GM19351 (cell line): ENCODE measurements at regions not wholly inside any gene's neighbourhood (a gene's known extent, or its start where the extent isn't known, plus 50 kb on each side); places are given as distances from the start of the nearest gene placed in this dataset.

ENCODE experiments used
- ATAC-seq: cut with Tn5 transposase; IDR thresholded peaks from one replicate; pipeline ENCODE4 v1.9.1; 2021; ENCODE audit warnings: mild to moderate bottlenecking, moderate library complexity; ENCODE audit not compliant: unreplicated experiment

- no peak for ATAC-seq
These were observed 484.3 kb upstream of the KLHL29 start for GRCh38 chr2:22900674-22901073.

- ATAC-seq: no peak
These were observed 483.4 kb upstream of the KLHL29 start for GRCh38 chr2:22901471-22902179.

GRCh38 chr2:22902180-22902550 lies 482.8 kb upstream of the KLHL29 start:
- ATAC-seq: no peak

GRCh38 chr2:22902662-22903165 lies 482.3 kb upstream of the KLHL29 start:
- ATAC-seq: no peak

GRCh38 chr2:22903616-22904015 lies 481.4 kb upstream of the KLHL29 start:
- no peak for ATAC-seq

- peak; percentile 77 for ATAC-seq
These were observed 480.8 kb upstream of the KLHL29 start for GRCh38 chr2:22904126-22904684.

- ATAC-seq: no peak
These were observed 477.6 kb upstream of the KLHL29 start for GRCh38 chr2:22907330-22907729.

GRCh38 chr2:22912398-22912797 lies 472.6 kb upstream of the KLHL29 start:
- ATAC-seq: no peak

- ATAC-seq: no peak
These were observed 455.0 kb upstream of the KLHL29 start for GRCh38 chr2:22929998-22930397.

- no peak for ATAC-seq
These were observed 454.2 kb upstream of the KLHL29 start for GRCh38 chr2:22930781-22931180.

- ATAC-seq: no peak
These were observed 452.7 kb upstream of the KLHL29 start for GRCh38 chr2:22932288-22932687.

GRCh38 chr2:22934747-22935146 lies 450.2 kb upstream of the KLHL29 start:
- no peak for ATAC-seq

GRCh38 chr2:22942441-22942840 lies 442.5 kb upstream of the KLHL29 start:
- no peak for ATAC-seq

- no peak for ATAC-seq
These were observed 440.8 kb upstream of the KLHL29 start for GRCh38 chr2:22944143-22944542.

- ATAC-seq: no peak
These were observed 438.4 kb upstream of the KLHL29 start for GRCh38 chr2:22946553-22946952.

GRCh38 chr2:22947741-22948140 lies 437.2 kb upstream of the KLHL29 start:
- ATAC-seq: no peak

- ATAC-seq: no peak
These were observed 434.5 kb upstream of the KLHL29 start for GRCh38 chr2:22950431-22950830.

GRCh38 chr2:22952656-22953225 lies 432.2 kb upstream of the KLHL29 start:
- ATAC-seq: no peak

GRCh38 chr2:22957446-22957845 lies 427.5 kb upstream of the KLHL29 start:
- ATAC-seq: no peak

GRCh38 chr2:22958308-22958707 lies 426.7 kb upstream of the KLHL29 start:
- ATAC-seq: no peak

- no peak for ATAC-seq
These were observed 417.2 kb upstream of the KLHL29 start for GRCh38 chr2:22967756-22968155.

- no peak for ATAC-seq
These were observed 414.5 kb upstream of the KLHL29 start for GRCh38 chr2:22970284-22970975.
